Epithelial cell of proximal tubule (primary cell): ENCODE measurements at regions not wholly inside any gene's neighbourhood (a gene's known extent, or its start where the extent isn't known, plus 50 kb on each side); places are given as distances from the start of the nearest gene placed in this dataset.

Experiments
- DNase-seq: peaks from one replicate; pipeline ENCODE4 v3.0.0-alpha.2; 2011; ENCODE audit warnings: low read depth
- H3K4me3 ChIP-seq: 2 replicates; pipeline ENCODE4 v1.5.1; 2011; ENCODE audit warnings: low read depth, mild to moderate bottlenecking, low read length
- CTCF ChIP-seq: conservative IDR thresholded peaks from 2 replicates; pipeline ENCODE4 v1.5.1; 2012; ENCODE audit warnings: low read depth, mild to moderate bottlenecking, low read length

DNA sequence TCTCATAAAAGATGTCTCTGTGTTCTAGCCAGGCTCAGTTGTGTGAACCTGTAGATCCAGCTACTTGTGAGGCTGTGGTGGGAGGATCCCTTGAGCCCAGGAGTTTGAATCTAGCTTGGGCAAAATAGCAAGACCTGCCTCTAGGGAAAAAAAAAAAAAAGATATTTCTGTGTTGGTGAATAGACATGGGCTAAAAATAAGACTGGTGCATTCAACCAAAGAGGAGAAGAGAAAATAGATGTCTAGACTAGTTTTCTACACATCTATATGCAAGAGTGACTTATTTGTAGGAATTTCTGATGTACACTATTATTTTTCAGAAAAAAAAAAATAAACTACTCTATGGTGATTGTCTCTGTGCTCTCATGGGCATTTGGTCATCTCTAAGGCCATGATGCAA, 555.1 kb downstream of the BCL11A start:
- TF ChIP-seq CTCF = no peak
- DNase-seq = no peak
- H3K4me3 ChIP-seq = no peak overlapping the region

DNA sequence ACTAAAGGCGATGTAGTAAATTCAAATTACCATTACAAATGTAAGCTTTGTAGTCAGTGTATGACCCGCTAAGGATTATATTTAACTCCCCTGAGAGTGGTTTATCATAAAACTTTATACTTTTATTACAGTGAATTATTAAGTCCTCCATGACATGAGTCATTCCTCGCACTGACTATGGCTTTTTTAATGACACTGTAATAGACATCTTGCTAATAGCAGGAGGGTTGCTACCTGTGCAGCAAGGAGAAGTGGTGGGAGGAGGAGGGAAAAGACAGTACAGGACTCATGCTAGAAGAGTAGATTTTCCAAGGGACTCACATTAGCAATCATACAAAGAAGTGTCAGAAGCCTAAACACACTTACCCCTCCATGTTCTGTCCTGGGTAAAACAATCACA, 556.1 kb downstream of the BCL11A start:
- TF ChIP-seq CTCF = no peak
- no peak for DNase-seq
- no peak overlapping the region for H3K4me3 ChIP-seq

GRCh38 chr2:59996855-59997254, 556.6 kb downstream of the BCL11A start:
- no peak for DNase-seq
- H3K4me3 ChIP-seq = no peak overlapping the region
- no peak for TF ChIP-seq CTCF

DNA sequence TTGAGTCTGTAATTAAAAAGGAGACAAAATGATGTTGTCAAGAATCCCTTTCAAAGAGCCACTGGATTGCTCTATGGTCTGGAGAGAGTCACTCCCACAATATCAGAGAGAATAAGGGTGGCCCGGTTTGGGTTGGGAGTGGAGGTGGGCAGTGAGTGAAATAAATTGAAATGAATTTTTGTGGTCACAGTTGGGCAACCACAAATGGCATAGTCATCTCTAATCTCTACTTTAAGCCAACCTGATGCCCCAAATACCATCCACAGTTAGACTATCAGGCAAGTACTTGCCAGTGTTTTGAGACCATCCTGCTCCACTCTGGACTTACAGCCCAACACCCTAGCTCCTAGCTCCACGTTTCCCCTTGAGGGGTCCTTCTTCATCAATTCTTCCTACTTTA, 559.7 kb downstream of the BCL11A start:
- no peak for DNase-seq
- no peak overlapping the region for H3K4me3 ChIP-seq

DNA sequence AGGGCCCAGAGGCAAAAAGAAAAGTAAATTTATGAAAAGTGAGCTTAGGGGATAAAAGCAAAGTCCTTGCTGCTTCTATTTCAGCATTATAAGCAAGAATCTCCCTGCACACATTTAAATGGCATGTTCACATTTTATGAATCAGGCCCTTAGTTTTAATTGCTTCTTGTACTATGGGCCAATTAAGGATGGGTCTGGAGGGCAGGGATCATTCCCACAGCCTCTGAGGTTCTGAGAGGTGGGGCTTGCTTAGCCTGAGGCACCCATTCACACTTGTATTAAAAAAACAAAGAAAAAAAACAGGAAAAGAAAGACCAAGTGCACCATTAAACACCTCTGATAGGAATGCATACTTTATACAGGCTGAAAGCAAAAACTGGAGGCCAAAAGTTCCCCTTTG, 565.1 kb downstream of the BCL11A start:
- no peak for TF ChIP-seq CTCF
- DNase-seq = no peak

More for the DNA sequence above, 559.7 kb downstream of the BCL11A start:
- no peak for TF ChIP-seq CTCF

GRCh38 chr2:59986511-59986910, 566.9 kb downstream of the BCL11A start:
- no peak for TF ChIP-seq CTCF
- no peak overlapping the region for H3K4me3 ChIP-seq
- DNase-seq = no peak

More for the DNA sequence above, 565.1 kb downstream of the BCL11A start:
- H3K4me3 ChIP-seq = no peak overlapping the region

GRCh38 chr2:59985923-59986322, 567.5 kb downstream of the BCL11A start:
- TF ChIP-seq CTCF = no peak
- H3K4me3 ChIP-seq = no peak overlapping the region

More at GRCh38 chr2:59985923-59986322, 567.5 kb downstream of the BCL11A start:
- no peak for DNase-seq
